Spleen (tissue), 7 donors: ENCODE measurements at regions not wholly inside any gene's neighbourhood (a gene's known extent, or its start where the extent isn't known, plus 50 kb on each side); places are given as distances from the start of the nearest gene placed in this dataset.

Experiments used
- CTCF ChIP-seq, 11 experiments: fragments of 200-600 bp in 7 of 11; fragments of 450-650 bp in 4 of 11; sonication (generic) in 4 of 11; IDR thresholded peaks in 8 of 11; conservative IDR thresholded peaks in 3 of 11; 1 replicate in 7 of 11; 2 replicates in 4 of 11; pipeline versions ENCODE4 v1.4.0 to v1.8.0; 2016 to 2021; ENCODE audit warnings: antibody characterized with exemption in 11 of 11, inconsistent platforms in 4 of 11, mild to moderate bottlenecking in 1 of 11
- POLR2A ChIP-seq, 3 donors: fragments of 450-650 bp; IDR thresholded peaks; one replicate each; pipeline ENCODE4 v1.5.1; 2017; ENCODE audit warnings: antibody characterized with exemption in 3 of 3, mild to moderate bottlenecking in 1 of 3
- POLR2AphosphoS5 ChIP-seq, 3 donors: sonication (generic); formaldehyde crosslinking; IDR thresholded peaks; one replicate each; pipeline ENCODE4 v1.5.1; 2017; ENCODE audit warnings: antibody characterized with exemption in 3 of 3
- donor health status: DM: no; HTN: no; CAD: no; lungs with moderate emphysema.
- donor health status: DM: no; HTN: no; CAD: no.
- donor health status: DM: no; HTN: no; CAD: no.

- TF ChIP-seq CTCF (IDR thresholded peaks at IDR 0.05 in 8 of 11, conservative IDR thresholded peaks at IDR 0.05 in 3 of 11) = no peak
- no peak for TF ChIP-seq POLR2AphosphoS5 (IDR thresholded peaks at IDR 0.05)
- TF ChIP-seq POLR2A (IDR thresholded peaks at IDR 0.05) = no peak
Observed at GRCh38 chr7:83873459-83873858, 224.5 kb upstream of the SEMA3E start.
